DMS 273 treated with DMSO at 0.1 percent for 48 hours (cell line): ENCODE measurements at regions not wholly inside any gene's neighbourhood (a gene's known extent, or its start where the extent isn't known, plus 50 kb on each side); places are given as distances from the start of the nearest gene placed in this dataset.
"Not testable (repeated sequence)": the region's sequence is repeated elsewhere in the genome, so short reads cannot be mapped to it uniquely, and the experiment has no call there.

Source experiments
- DNase-seq: peaks from one replicate; lab custom pipeline; 2025; lab: John Stamatoyannopoulos, UW

- DNase-seq = no peak
Observed at GRCh38 chr1:59178339-59179187, 118.3 kb upstream of the FGGY start.

GRCh38 chr1:59179673-59180072, 117.2 kb upstream of the FGGY start:
- no peak for DNase-seq

GRCh38 chr1:59180735-59181134, 116.2 kb upstream of the FGGY start:
- no peak for DNase-seq

- DNase-seq = no peak
Observed at GRCh38 chr1:59183749-59184317, 113.1 kb upstream of the FGGY start.

- DNase-seq = no peak
Observed at GRCh38 chr1:59184365-59184905, 112.5 kb upstream of the FGGY start.

GRCh38 chr1:59185163-59185860, 111.6 kb upstream of the FGGY start:
- no peak for DNase-seq

GRCh38 chr1:59186656-59187055, 110.2 kb upstream of the FGGY start:
- DNase-seq = no peak

GRCh38 chr1:59188413-59189213, 108.3 kb upstream of the FGGY start:
- DNase-seq = no peak

- DNase-seq = no peak
Observed at GRCh38 chr1:59193443-59194093, 103.3 kb upstream of the FGGY start.

- no peak for DNase-seq
Observed at GRCh38 chr1:59194621-59195020, 102.3 kb upstream of the FGGY start.

- no peak for DNase-seq
Observed at GRCh38 chr1:59195151-59195550, 101.7 kb upstream of the FGGY start.

- DNase-seq = no peak
Observed at GRCh38 chr1:59198564-59198963, 98.3 kb upstream of the FGGY start.

GRCh38 chr1:59199147-59199546, 97.7 kb upstream of the FGGY start:
- DNase-seq = no peak

GRCh38 chr1:59199719-59200376, 97.0 kb upstream of the FGGY start:
- DNase-seq = no peak

GRCh38 chr1:59201341-59201740, 95.6 kb upstream of the FGGY start:
- DNase-seq = no peak

GRCh38 chr1:59202455-59202854, 94.4 kb upstream of the FGGY start:
- DNase-seq = no peak

GRCh38 chr1:59204001-59204400, 92.9 kb upstream of the FGGY start:
- DNase-seq = no peak

GRCh38 chr1:59206616-59207015, 90.3 kb upstream of the FGGY start:
- not testable (repeated sequence) for DNase-seq

GRCh38 chr1:59210430-59210829, 86.5 kb upstream of the FGGY start:
- DNase-seq = not testable (repeated sequence)

- no peak for DNase-seq
Observed at GRCh38 chr1:59212706-59213105, 84.2 kb upstream of the FGGY start.
